GF-D8 (cell line): ENCODE measurements at regions not wholly inside any gene's neighbourhood (a gene's known extent, or its start where the extent isn't known, plus 50 kb on each side); places are given as distances from the start of the nearest gene placed in this dataset.
"Not testable (repeated sequence)": the region's sequence is repeated elsewhere in the genome, so short reads cannot be mapped to it uniquely, and the experiment has no call there.

Experiments
- DNase-seq: peaks from one replicate; lab custom pipeline; 2025; lab: John Stamatoyannopoulos, UW

GRCh38 chr7:131052285-131052904, 275.3 kb upstream of the MKLN1 start:
- DNase-seq = peak; percentile 90

DNA sequence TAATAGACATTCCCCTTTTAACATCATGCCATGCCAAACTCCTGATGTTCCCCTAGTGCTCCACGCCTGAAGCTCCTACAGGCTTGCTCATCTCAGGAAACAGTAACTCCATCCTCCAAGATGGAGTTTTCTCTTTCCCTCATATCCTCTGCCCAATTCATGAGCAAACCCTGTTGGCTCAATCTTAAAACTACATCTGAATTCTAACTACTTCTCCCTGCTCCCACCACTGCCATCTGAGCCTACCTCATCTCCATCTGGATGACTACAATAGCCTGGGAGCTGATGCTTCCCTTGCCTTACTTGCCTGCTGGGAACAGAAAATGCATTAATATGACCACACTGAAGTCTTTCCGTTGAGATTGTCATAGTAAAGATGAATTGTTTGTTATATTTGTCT, 271.7 kb upstream of the MKLN1 start:
- DNase-seq = no peak

GRCh38 chr7:131057015-131057793, 270.5 kb upstream of the MKLN1 start:
- DNase-seq = peak; percentile 87

DNA sequence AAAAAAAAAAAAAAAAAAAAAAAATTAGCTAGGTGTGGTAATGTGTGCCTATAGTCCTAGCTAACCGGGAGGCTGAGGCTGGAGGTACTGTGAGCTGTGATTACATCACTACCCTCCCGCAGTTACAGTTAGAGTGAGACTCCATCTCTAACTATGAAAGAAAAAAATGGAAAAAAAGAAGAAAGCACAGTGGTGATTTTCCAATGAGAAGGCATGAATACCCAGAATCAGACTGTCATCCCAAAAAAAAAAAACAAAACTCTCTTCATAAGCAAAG, 269.9 kb upstream of the MKLN1 start:
- DNase-seq = peak; percentile 62

GRCh38 chr7:131058561-131059288, 269.0 kb upstream of the MKLN1 start:
- not testable (repeated sequence) for DNase-seq

DNA sequence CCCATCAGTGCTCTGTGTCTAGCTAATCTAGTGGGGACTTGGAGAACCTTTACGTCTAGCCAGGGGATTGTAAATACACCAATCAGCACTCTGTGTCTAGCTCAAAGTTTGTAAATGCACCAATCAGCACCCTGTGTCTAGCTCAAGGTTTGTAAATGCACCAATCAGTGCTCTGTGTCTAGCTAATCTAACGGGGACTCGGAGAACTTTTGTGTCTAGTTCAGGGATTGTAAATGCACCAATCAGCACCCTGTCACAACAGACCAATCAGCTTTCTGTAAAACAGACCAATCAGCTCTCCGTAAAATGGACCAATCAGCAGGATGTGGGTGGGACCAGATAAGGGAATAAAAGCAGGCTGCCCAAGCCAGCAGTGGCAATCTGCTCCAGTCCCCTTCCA, 268.3 kb upstream of the MKLN1 start:
- not testable (repeated sequence) for DNase-seq

DNA sequence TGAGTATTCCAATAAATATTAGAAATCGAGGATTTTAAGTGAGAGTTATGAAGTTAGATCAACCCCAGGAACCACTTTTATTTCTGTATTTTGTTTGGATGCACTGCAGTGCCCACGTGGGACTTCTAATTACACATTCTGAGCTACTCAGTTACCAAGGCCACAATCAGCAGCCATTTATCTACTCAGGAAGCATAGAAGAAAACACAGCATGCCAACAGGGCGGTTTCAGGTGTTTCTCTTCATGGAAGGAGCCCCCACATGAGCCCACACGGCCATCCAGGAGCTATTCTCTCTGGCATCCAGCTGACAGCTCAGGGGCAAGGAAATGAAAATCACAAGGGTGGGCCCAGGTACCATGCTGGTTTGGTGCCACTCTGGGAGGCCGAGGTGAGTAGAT, 266.5 kb upstream of the MKLN1 start:
- DNase-seq = no peak

DNA sequence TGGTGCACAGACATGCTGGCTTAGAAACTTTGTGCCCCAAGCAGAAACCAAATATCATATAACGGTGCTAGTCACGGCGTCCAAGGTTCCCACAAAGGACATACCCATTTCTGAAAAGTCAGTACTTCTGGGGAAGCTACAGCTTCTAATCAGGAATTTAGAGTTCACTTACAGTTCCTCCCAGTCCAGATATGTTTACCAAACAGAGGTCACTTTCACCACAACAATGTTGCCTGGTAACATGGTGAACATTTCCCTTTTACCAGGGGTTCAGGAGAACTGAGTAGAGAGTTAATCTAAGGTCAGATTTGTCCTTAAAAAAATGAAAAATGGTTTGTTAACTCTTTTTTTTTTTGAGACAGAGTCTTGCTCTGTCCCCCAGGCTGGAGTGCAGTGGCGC, 265.9 kb upstream of the MKLN1 start:
- no peak for DNase-seq

DNA sequence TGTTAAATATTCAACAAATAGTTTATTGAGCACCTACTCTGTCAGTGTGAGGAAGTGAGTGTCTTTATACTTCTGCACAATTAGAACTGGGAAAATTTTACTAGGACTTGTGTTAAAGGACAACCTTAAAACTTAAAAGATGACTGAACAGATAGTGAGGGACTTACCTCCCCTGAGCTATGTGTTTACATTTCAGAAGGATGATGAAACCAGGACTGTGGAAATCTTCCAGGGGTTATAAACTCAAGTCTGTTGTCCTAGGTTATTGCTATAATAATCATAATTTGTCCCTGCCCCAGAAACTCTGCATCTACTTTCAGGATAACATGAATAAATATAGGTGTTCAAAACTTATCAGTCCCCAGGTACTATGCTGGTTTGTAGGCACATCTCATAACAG, 261.0 kb upstream of the MKLN1 start:
- DNase-seq = no peak

DNA sequence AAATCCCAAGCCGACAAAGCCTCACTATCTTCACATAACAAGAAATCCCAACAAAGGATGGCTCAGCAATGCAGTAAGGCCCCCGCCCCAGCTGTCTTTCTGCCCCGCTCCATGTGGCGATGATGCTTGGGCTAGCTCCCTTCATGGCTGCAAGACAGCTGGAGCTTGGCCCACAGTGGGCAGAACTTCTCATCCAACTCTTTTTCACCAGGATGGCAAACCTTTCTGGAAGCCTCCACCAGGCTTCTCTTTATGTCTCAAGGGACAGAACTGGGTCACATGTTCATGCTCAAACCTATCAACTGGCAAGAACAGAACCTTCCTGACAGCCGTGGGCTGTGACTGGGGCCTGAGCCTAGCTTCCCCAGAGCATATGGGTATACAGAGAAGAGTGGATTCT, 260.5 kb upstream of the MKLN1 start:
- no peak for DNase-seq

DNA sequence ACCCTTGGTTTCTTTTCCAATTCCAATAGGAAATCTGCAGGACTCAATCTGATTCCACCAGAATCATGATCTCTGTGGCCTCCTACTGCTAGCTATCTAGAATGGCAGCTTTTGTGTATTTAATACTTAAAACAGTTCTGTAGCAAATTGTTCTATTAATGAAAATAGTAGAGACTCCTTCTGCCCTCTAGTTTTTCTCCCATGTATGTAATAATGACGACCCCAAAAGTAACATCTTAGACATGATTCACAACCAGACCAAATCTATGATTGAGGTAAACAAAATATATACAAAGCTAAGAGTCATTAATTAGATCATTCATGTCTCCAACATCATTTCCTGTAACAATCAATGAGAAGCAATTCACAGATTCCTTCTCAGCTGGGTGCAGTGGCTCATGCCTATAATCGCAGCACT, 259.1 kb upstream of the MKLN1 start:
- no peak for DNase-seq

- DNase-seq = peak; percentile 91
Observed at GRCh38 chr7:131071786-131072504, 255.7 kb upstream of the MKLN1 start.

DNA sequence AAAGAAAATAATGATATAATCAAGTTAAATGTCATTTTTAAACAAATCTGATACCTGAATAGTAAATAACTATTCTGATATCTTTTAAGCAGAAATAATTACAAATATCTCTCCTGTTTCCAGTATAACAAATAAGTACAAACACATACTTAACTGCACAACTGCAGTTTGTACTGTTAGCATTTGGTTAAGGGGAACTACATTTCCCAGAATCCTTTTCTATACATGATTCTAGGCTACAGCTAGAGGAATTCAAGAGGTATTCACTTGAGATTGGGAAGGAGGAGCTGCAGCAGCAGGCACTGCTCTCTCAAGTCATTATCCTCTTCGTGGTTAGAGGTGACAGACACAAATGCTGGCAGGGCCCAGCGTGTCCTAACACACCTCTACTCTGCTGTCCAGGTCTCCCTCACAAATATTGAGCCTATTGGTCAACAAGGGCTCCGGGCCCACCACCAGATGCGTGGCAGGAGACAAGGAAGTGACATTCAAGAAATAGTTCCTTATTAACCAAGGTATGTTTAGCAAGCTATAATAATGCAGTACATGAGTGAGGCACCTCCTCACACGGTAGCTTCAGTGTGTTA, 255.1 kb upstream of the MKLN1 start:
- peak; percentile 75 for DNase-seq

DNA sequence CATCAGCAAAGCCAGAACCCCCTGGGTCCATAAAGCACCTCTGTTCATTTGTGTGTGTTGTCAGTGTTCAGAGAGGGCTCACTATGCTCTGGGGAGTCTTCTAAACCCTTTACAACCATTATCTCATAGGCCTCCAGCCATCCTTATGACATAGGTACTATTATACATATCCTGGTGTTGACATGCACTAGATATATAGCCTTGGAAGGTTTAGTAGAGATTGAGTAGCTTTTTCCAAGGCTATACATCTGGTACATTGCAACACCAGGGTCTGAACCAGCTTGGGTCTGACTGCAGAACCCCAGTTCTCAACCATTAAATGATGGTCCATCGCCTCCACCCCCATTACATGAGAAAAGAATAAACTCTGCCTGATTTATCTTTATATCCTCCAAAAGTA, 253.6 kb upstream of the MKLN1 start:
- DNase-seq = no peak

GRCh38 chr7:131074585-131074984, 253.1 kb upstream of the MKLN1 start:
- no peak for DNase-seq

DNA sequence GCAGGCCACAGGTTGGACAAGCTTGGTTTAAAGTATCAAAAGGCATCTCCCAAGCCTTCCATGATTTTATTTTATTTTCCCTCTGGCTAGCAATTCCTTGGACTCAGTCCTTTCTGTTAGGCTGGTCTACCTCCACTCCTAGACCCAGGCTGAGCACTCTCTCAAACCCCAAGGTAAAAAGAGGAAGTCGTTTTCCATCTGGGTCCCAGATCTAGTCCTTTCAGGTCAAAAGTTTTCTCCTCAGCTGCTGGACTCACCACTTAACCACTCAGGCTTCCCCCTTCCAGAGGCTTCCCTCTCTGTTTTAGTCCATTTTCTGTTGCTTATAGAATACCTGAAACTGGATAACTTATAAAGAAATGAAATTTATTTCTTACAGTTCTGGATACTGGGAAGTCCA, 252.3 kb upstream of the MKLN1 start:
- no peak for DNase-seq

DNA sequence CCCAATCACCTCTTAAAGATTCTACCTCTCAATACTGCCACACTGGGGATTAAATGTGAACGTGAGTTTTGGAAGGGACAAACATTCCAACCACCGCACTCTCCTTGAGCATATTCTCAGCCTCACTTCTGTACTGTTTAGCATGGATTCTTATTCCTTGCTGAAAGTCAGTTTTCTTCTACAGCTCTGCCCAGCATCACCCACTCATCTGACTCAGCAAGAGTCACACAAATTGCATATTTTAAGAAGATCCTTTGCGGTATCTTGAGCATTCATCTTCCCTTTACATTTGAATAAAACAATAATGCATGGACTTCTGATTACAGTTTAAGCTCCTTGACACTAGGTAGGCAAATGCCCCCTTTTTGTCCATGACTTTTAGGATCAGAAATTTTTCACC, 251.6 kb upstream of the MKLN1 start:
- no peak for DNase-seq

DNA sequence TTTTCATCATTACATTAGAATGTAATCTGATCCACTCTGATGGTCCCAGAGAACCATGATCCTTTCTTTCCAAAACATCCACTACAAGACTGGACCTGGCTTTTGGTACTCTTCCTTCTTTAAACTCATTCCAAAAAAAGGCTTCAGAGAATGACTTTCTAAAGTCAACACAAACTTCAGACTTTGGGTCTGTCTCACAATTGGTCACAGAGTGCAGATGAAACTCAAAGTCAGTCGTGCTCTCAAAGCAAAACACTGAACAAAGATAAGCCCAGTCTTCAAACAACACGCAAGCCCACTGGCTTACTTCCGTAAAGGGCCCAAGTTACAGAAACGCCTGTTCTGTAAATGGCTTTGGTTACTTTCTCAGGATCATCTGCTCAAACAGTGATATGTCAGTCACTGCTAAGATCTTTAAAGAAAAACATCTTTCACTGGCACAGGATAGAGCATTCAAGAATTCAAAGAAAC, 250.9 kb upstream of the MKLN1 start:
- no peak for DNase-seq

DNA sequence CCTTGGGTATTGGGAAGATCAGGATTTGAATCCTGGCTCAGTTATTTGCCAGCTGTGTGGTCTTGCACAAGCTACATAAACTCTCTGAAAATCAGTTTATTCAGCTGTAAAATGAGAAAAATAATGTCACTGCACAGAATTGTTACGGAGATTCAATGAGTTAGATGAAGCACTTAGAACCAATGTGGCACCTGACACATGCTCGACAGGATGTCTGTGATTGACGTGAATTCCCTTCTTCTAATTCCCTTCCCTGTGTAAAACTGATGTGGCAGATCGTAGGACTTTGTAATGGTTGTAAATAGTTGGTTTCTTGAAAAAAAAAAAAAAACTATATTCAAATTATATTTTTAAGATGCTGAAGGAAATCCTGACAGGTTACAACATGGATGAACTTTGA, 249.9 kb upstream of the MKLN1 start:
- no peak for DNase-seq

DNA sequence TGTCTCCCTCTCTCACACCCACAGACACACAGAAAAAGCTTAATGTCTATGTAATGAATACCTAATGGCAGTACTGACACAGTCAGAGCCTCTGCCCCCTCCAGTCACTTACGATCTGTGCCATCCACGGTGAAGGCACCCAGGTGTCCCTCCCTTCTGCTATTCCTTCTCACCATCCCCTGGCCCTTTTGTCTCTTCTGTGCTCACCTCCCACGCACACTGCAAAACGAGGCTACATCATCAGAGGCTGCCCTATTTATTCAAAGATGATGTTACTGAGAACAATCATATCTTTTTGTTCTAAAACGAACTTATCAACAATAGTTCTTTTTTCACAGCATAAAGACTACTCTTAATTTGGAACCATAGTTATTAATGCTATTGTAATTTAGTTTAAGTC, 246.9 kb upstream of the MKLN1 start:
- no peak for DNase-seq

GRCh38 chr7:131081308-131081707, 246.4 kb upstream of the MKLN1 start:
- DNase-seq = no peak

- no peak for DNase-seq
Observed at GRCh38 chr7:131083781-131084180, 243.9 kb upstream of the MKLN1 start.
